Caco-2 (cell line): ENCODE measurements at regions not wholly inside any gene's neighbourhood (a gene's known extent, or its start where the extent isn't known, plus 50 kb on each side); places are given as distances from the start of the nearest gene placed in this dataset.

Experiments
- BruUV-seq: library from RNA; stranded (reverse); fragments of 400-500 nt; replicated peaks from 2 replicates; lab custom pipeline; 2021; lab: Mats Ljungman, UMichigan
- CTCF ChIA-PET: fragments of 300-600 bp; sonication (Branson Sonifier 250); formaldehyde crosslinking; loops from one replicate; lab custom pipeline; 2022; ENCODE audit warnings: antibody characterized with exemption; lab: Charles Lee
- POLR2A ChIA-PET: fragments of 300-600 bp; sonication (Branson Sonifier 250); formaldehyde crosslinking; loops from one replicate; lab custom pipeline; 2022; ENCODE audit warnings: antibody characterized with exemption; lab: Charles Lee
- DNase-seq, 2 experiments: peaks; one replicate each; pipeline versions ENCODE4 v3.0.0 to v3.0.0-alpha.2; 2020 to 2022
- H3K27me3 ChIP-seq: replicated peaks from 2 replicates; pipeline ENCODE4 v1.6.0; 2011; ENCODE audit warnings: low read length; ENCODE audit not compliant: control insufficient read depth, insufficient read depth
- H3K36me3 ChIP-seq: 2 replicates; pipeline ENCODE4 v1.5.1; 2011; ENCODE audit warnings: low read length; ENCODE audit not compliant: control insufficient read depth, insufficient read depth
- H3K4me1 ChIP-seq: fragments of 250-450 bp; sonication (Bioruptor Pico); 2 replicates; pipeline ENCODE4 v1.5.1; 2020; ENCODE audit warnings: mild to moderate bottlenecking
- H3K4me3 ChIP-seq: 2 replicates; pipeline ENCODE4 v1.5.1; 2011; ENCODE audit warnings: low read depth, mild to moderate bottlenecking, control low read depth, low read length
- H3K9me3 ChIP-seq: fragments of 250-450 bp; sonication (Bioruptor Pico); 2 replicates; pipeline ENCODE4 v1.5.1; 2020; ENCODE audit warnings: mild to moderate bottlenecking, moderate library complexity
- H3K27ac Mint-ChIP-seq: one replicate; pipeline ENCODE4 v1.8.0; 2022; ENCODE audit warnings: mixed read lengths; ENCODE audit not compliant: unreplicated experiment
- H3K27me3 Mint-ChIP-seq: one replicate; pipeline ENCODE4 v1.8.0; 2022; ENCODE audit warnings: mixed read lengths; ENCODE audit not compliant: insufficient read depth, unreplicated experiment
- H3K36me3 Mint-ChIP-seq: one replicate; pipeline ENCODE4 v1.8.0; 2022; ENCODE audit warnings: mild to moderate bottlenecking, mixed read lengths; ENCODE audit not compliant: insufficient read depth, unreplicated experiment
- H3K4me1 Mint-ChIP-seq: one replicate; pipeline ENCODE4 v1.8.0; 2022; ENCODE audit warnings: low read depth, mixed read lengths; ENCODE audit not compliant: unreplicated experiment
- H3K4me3 Mint-ChIP-seq: one replicate; pipeline ENCODE4 v1.8.0; 2022; ENCODE audit warnings: mild to moderate bottlenecking, moderate library complexity, mixed read lengths; ENCODE audit not compliant: unreplicated experiment
- H3K9me3 Mint-ChIP-seq: one replicate; pipeline ENCODE4 v1.8.0; 2022; ENCODE audit warnings: mixed read lengths; ENCODE audit not compliant: unreplicated experiment
- intact Hi-C: fragments of 100-400 bp; cut with micrococcal nuclease; formaldehyde crosslinking; loops from one replicate; pipeline ENCODE4 v1.10.0; 2022; ENCODE audit not compliant: unreplicated experiment
- TF ChIP-seq, protein P1 (sequence below), 2 experiments: fragments of 200-600 bp in 1 of 2; IDR thresholded peaks; 1 replicate in 1 of 2; 2 replicates in 1 of 2; pipeline versions ENCODE4 v1.5.1 to v1.8.0; 2011 to 2022; ENCODE audit warnings: antibody characterized with exemption in 1 of 2, control low read depth in 1 of 2, inconsistent platforms in 1 of 2, low read depth in 1 of 2, low read length in 1 of 2, mild to moderate bottlenecking in 1 of 2, moderate library complexity in 1 of 2; ENCODE audit not compliant: insufficient read depth in 1 of 2, severe bottlenecking in 1 of 2, unreplicated experiment in 1 of 2

DNA sequence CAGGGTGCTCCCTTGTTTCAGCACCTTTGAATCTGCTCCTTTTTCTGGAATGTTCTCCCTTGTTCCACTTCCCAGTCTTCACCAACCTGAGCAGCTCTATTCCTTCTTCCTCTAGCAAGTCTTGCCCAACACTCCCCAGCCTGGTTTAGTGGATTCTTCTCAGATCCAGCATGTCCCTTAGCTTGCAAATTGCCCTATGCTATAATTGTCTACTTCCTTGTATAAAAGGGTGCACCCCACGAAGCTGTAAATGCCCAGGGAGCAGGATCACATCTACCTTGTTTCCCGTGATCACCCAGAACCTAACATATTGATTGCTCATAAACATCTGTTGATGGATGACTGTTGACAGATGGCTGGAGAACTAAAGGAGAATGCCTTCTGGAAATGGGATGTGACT lies 93.2 kb upstream of the C1QTNF9B start:
- DNase-seq = no peak
- ChIA-PET POLR2A (no interaction called here), CTCF (no interaction called here)
- H3K36me3 Mint-ChIP-seq = no peaks in the 10 kb centered on the region
- H3K36me3 ChIP-seq = no peaks in the 10 kb centered on the region
- peak overlapping the region; percentile 37 for H3K27ac Mint-ChIP-seq
- H3K27me3 ChIP-seq = no peaks in the 10 kb centered on the region
- no peaks in the 10 kb centered on the region for H3K9me3 ChIP-seq
- TF ChIP-seq, protein P1, sequence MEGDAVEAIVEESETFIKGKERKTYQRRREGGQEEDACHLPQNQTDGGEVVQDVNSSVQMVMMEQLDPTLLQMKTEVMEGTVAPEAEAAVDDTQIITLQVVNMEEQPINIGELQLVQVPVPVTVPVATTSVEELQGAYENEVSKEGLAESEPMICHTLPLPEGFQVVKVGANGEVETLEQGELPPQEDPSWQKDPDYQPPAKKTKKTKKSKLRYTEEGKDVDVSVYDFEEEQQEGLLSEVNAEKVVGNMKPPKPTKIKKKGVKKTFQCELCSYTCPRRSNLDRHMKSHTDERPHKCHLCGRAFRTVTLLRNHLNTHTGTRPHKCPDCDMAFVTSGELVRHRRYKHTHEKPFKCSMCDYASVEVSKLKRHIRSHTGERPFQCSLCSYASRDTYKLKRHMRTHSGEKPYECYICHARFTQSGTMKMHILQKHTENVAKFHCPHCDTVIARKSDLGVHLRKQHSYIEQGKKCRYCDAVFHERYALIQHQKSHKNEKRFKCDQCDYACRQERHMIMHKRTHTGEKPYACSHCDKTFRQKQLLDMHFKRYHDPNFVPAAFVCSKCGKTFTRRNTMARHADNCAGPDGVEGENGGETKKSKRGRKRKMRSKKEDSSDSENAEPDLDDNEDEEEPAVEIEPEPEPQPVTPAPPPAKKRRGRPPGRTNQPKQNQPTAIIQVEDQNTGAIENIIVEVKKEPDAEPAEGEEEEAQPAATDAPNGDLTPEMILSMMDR (IDR thresholded peaks at IDR 0.05; ENCODE audit: insufficient read depth in 1 of 2, low read depth in 1 of 2, low read length in 1 of 2, severe bottlenecking in 1 of 2, unreplicated experiment in 1 of 2) = no peak
- no peak overlapping the region for H3K4me3 ChIP-seq
- H3K4me1 Mint-ChIP-seq = peaks cover 20% of the 10 kb centered on the region
- intact Hi-C loops = no loop called here
- BruUV-seq = no TSS peak
- H3K4me3 Mint-ChIP-seq = peak overlapping the region; percentile 18
- H3K27me3 Mint-ChIP-seq = no peaks in the 10 kb centered on the region
- peaks cover 32% of the 10 kb centered on the region for H3K4me1 ChIP-seq
- H3K9me3 Mint-ChIP-seq = no peaks in the 10 kb centered on the region

DNA sequence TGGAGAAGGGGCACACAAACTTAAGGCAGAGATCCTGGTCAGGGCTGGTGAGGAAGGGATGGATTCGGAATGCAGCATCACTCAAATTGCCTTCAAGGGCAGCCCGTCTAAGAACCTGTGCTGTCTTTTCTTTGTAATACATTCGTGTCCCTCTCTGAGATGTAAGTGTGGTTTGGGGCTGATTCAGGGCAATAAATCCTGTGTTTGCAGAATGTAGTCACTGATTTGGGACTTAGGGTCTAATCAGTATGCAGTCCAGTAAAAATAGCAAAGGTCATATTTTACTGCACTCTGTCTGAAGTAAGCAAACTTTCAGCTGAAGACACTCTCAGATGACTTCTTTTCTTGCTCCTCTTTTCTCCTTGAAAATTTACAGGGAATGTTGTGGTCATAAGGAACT lies 93.8 kb upstream of the C1QTNF9B start:
- no peaks in the 10 kb centered on the region for H3K27me3 Mint-ChIP-seq
- Histone ChIP-seq H3K9me3 (no peaks in the 10 kb centered on the region), H3K27me3 (no peaks in the 10 kb centered on the region), H3K4me1 (peaks cover 37% of the 10 kb centered on the region), H3K36me3 (no peaks in the 10 kb centered on the region), H3K4me3 (no peak overlapping the region)
- ChIA-PET CTCF (no interaction called here), POLR2A (no interaction called here)
- DNase-seq = peak in 1 of 2 experiments; percentile 52
- peak overlapping the region; percentile 37 for H3K27ac Mint-ChIP-seq
- no TSS peak for BruUV-seq
- H3K4me3 Mint-ChIP-seq = peak overlapping the region; percentile 18
- no peaks in the 10 kb centered on the region for H3K36me3 Mint-ChIP-seq
- TF ChIP-seq, protein P1 (IDR thresholded peaks at IDR 0.05; ENCODE audit: insufficient read depth in 1 of 2, low read depth in 1 of 2, low read length in 1 of 2, severe bottlenecking in 1 of 2, unreplicated experiment in 1 of 2) = no peak
- intact Hi-C loops = loop anchor here (1.0 kb wide), 2 partner anchors 14 to 22 kb away; no protein-coding TSS in a partner anchor
- H3K4me1 Mint-ChIP-seq = peaks cover 20% of the 10 kb centered on the region
- H3K9me3 Mint-ChIP-seq = no peaks in the 10 kb centered on the region

- no peak for DNase-seq
These were observed 95.7 kb upstream of the C1QTNF9B start for GRCh38 chr13:23992781-23993679.

More at GRCh38 chr13:23992781-23993679, 95.7 kb upstream of the C1QTNF9B start:
- Mint-ChIP-seq H3K4me3 (no peak overlapping the region), H3K27me3 (no peaks in the 10 kb centered on the region), H3K36me3 (no peaks in the 10 kb centered on the region), H3K9me3 (no peaks in the 10 kb centered on the region), H3K4me1 (peaks cover 20% of the 10 kb centered on the region), H3K27ac (no peak overlapping the region)
- intact Hi-C loops = no loop called here
- no peaks in the 10 kb centered on the region for H3K36me3 ChIP-seq
- TF ChIP-seq, protein P1 (IDR thresholded peaks at IDR 0.05; ENCODE audit: insufficient read depth in 1 of 2, low read depth in 1 of 2, low read length in 1 of 2, severe bottlenecking in 1 of 2, unreplicated experiment in 1 of 2) = no peak
- CTCF ChIA-PET = no interaction called here
- BruUV-seq = no TSS peak
- no peaks in the 10 kb centered on the region; the same call in 1 of the 2 replicates for H3K9me3 ChIP-seq
- peaks cover 42% of the 10 kb centered on the region for H3K4me1 ChIP-seq
- no peak overlapping the region for H3K4me3 ChIP-seq
- POLR2A ChIA-PET = no interaction called here
- no peaks in the 10 kb centered on the region for H3K27me3 ChIP-seq
